ENCODE measurements at regions not wholly inside any gene's neighbourhood (a gene's known extent, or its start where the extent isn't known, plus 50 kb on each side); places are given as distances from the start of the nearest gene placed in this dataset.
"Not testable (repeated sequence)": the region's sequence is repeated elsewhere in the genome, so short reads cannot be mapped to it uniquely, and the experiment has no call there.

DNA sequence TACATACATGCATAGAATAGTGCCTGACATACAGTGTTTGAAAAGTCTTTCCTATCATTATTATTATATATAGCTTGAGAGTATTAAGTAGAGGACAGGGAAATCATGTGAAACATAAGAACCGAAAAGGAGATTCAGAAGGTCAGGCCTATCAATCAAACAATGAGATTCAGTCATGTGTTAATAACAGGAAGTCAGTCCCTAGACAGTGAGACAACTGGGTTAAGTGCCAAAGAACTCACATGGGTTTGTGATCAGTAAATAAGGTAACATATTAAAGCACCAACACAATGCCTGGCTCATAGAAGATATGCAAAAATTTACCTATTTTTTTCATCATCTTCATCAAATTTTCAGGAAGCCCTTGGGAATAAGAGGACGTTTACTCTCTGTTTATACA, 174.3 kb upstream of the FAT3 start:
- H3K4me3 ChIP-seq, result no peak overlapping the region
- no peaks in the 10 kb centered on the region for H3K27me3 ChIP-seq
- H3K9me3 ChIP-seq, result no peaks in the 10 kb centered on the region
- H3K4me1 ChIP-seq (ENCODE audit: insufficient read depth), result no peaks in the 10 kb centered on the region
- TF ChIP-seq POLR2A (IDR thresholded peaks at IDR 0.05), result no peak
- TF ChIP-seq, protein P1, sequence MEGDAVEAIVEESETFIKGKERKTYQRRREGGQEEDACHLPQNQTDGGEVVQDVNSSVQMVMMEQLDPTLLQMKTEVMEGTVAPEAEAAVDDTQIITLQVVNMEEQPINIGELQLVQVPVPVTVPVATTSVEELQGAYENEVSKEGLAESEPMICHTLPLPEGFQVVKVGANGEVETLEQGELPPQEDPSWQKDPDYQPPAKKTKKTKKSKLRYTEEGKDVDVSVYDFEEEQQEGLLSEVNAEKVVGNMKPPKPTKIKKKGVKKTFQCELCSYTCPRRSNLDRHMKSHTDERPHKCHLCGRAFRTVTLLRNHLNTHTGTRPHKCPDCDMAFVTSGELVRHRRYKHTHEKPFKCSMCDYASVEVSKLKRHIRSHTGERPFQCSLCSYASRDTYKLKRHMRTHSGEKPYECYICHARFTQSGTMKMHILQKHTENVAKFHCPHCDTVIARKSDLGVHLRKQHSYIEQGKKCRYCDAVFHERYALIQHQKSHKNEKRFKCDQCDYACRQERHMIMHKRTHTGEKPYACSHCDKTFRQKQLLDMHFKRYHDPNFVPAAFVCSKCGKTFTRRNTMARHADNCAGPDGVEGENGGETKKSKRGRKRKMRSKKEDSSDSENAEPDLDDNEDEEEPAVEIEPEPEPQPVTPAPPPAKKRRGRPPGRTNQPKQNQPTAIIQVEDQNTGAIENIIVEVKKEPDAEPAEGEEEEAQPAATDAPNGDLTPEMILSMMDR (IDR thresholded peaks at IDR 0.05), result no peak
- TF ChIP-seq EP300 (IDR thresholded peaks at IDR 0.05), result no peak
- intact Hi-C loops (cut with DNase I), result no loop called here
- DNase-seq, result no peak
- H3K27ac ChIP-seq, result no peak overlapping the region
- 50 to 58% (median 56%) methylated on average over 2 of the region's 2 CpGs for WGBS, 3 donors
- H3K36me3 ChIP-seq, result no peaks in the 10 kb centered on the region

DNA sequence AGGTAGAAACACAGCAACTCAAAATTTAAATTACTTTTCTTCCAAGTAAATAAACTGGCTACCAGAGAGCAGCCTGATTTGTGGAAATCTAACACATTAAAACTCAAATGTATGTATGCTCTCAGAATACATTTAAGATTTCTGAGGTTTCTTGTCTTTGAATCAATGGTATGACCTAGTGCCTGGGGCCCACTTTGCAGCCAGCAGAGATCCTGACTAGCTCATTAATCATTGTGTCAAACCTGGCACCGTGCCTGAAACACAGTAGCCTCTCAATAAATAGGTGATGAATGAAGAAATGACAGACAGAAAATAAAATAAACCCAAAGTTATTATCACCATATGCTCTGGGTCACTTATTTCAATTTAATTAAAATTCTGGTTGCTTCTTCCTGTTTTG, 176.2 kb upstream of the FAT3 start:
- Histone ChIP-seq H3K36me3 (no peaks in the 10 kb centered on the region), H3K4me1 (ENCODE audit: insufficient read depth) (no peaks in the 10 kb centered on the region), H3K4me3 (no peak overlapping the region), H3K27ac (no peak overlapping the region), H3K9me3 (no peaks in the 10 kb centered on the region), H3K27me3 (no peaks in the 10 kb centered on the region)
- intact Hi-C loops (cut with DNase I), result no loop called here
- WGBS, 3 donors, result 4 to 6% (median 5%) methylated on average over 1 of the region's 1 CpG
- DNase-seq, result no peak
- TF ChIP-seq POLR2A (IDR thresholded peaks at IDR 0.05), result no peak
- TF ChIP-seq, protein P1 (IDR thresholded peaks at IDR 0.05), result no peak

DNA sequence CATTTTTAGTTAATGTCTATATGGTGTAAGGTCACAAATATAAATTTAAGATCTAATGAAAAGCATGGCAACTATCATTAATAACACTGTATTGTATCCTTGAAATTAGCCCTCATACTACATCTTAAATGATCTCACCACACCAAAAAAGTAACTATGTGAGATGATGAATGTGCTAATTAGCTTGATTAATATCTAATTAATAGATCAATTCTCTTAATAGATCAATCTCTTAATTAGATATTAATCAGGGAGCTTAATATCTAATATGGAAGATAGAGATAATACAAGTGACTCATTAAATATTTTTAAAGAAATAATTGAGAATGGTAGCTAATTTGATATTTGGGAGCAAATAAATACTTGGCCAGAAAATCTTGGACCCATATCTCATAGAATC, 178.5 kb upstream of the FAT3 start:
- Histone ChIP-seq H3K27ac (no peak overlapping the region), H3K27me3 (no peaks in the 10 kb centered on the region), H3K9me3 (no peaks in the 10 kb centered on the region), H3K4me1 (ENCODE audit: insufficient read depth) (no peaks in the 10 kb centered on the region), H3K36me3 (no peaks in the 10 kb centered on the region), H3K4me3 (no peak overlapping the region)
- DNase-seq, result no peak
- intact Hi-C loops (cut with DNase I), result no loop called here
- TF ChIP-seq, protein P1 (IDR thresholded peaks at IDR 0.05), result no peak

DNA sequence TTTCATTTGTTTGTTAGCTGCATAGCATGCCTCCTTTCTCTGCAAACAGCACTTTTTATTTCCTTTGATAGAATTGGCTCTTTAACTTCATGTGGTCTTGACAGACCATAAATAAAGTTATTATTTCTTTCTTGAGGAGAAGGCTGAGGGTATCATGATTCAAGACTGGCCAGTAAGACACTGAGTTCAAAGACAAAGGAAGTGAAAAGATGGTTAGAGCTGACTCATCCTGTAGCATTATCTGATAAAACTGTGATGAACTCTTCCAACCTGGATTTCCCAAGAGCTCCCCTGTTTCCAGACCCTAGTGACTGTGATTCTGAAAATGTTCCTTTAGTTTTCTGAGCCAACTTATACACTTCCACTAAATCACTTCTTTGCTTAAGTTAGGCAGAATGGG, 179.3 kb upstream of the FAT3 start:
- H3K9me3 ChIP-seq, result no peaks in the 10 kb centered on the region
- TF ChIP-seq POLR2A (IDR thresholded peaks at IDR 0.05) (no peak), EP300 (IDR thresholded peaks at IDR 0.05) (no peak)
- TF ChIP-seq, protein P1 (IDR thresholded peaks at IDR 0.05), result no peak
- no peaks in the 10 kb centered on the region for H3K36me3 ChIP-seq
- no peak overlapping the region for H3K27ac ChIP-seq
- H3K27me3 ChIP-seq, result no peaks in the 10 kb centered on the region
- no peak for DNase-seq
- no peak overlapping the region for H3K4me3 ChIP-seq
- intact Hi-C loops (cut with DNase I), result no loop called here
- no peaks in the 10 kb centered on the region for H3K4me1 ChIP-seq (ENCODE audit: insufficient read depth)

DNA sequence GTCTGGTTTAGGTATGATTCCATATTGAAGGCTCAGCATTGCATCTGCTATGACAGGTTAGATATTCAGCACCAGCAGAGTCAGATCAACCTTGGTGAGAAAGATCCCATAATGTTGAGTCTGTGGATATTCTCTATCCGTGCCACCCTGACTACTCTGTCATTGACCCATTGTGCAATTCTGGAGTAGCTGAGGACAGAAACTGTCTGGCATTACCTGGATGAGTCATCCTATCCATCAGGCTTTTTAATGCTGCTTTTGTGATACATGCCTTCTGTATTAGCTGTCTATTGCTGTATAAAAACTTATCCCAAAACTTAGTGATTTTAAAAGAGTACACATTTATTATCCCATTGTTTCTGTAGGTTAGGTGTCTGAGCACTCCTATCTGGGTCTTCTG, 189.1 kb upstream of the FAT3 start:
- no peak overlapping the region for H3K4me3 ChIP-seq
- no peak overlapping the region for H3K27ac ChIP-seq
- no peak for DNase-seq
- no peaks in the 10 kb centered on the region for H3K36me3 ChIP-seq
- no peaks in the 10 kb centered on the region for H3K9me3 ChIP-seq
- WGBS, 3 donors, result 89 to 97% (median 94%) methylated on average over 1 of the region's 1 CpG
- intact Hi-C loops (cut with DNase I), result no loop called here
- no peaks in the 10 kb centered on the region for H3K4me1 ChIP-seq (ENCODE audit: insufficient read depth)
- no peak for TF ChIP-seq POLR2A (IDR thresholded peaks at IDR 0.05)
- no peak for TF ChIP-seq EP300 (IDR thresholded peaks at IDR 0.05)
- TF ChIP-seq, protein P1 (IDR thresholded peaks at IDR 0.05), result no peak
- H3K27me3 ChIP-seq, result no peaks in the 10 kb centered on the region

DNA sequence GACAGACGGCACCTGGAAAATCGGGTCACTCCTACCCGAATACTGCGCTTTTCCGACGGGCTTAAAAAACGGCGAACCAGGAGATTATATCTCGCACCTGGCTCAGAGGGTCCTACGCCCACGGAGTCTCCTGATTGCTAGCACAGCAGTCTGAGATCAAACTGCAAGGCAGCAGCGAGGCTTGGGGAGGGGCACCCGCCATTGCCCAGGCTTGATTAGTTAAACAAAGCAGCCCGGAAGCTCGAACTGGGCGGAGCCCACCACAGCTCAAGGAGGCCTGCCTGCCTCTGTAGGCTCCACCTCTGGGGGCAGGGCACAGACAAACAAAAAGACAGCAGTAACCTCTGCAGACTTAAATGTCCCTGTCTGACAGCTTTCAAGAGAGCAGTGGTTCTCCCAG, 197.5 kb upstream of the FAT3 start:
- H3K27me3 ChIP-seq; intact Hi-C loops (cut with DNase I); H3K9me3 ChIP-seq; H3K27ac ChIP-seq; H3K36me3 ChIP-seq; H3K4me1 ChIP-seq (ENCODE audit: insufficient read depth); H3K4me3 ChIP-seq; DNase-seq: not testable (repeated sequence)
- WGBS, 3 donors, result 72 to 94% (median 87%) methylated on average over 16 of the region's 16 CpGs

Measured in ovary (tissue), 7 donors.